ENCODE measurements at regions not wholly inside any gene's neighbourhood (a gene's known extent, or its start where the extent isn't known, plus 50 kb on each side); places are given as distances from the start of the nearest gene placed in this dataset.

DNA sequence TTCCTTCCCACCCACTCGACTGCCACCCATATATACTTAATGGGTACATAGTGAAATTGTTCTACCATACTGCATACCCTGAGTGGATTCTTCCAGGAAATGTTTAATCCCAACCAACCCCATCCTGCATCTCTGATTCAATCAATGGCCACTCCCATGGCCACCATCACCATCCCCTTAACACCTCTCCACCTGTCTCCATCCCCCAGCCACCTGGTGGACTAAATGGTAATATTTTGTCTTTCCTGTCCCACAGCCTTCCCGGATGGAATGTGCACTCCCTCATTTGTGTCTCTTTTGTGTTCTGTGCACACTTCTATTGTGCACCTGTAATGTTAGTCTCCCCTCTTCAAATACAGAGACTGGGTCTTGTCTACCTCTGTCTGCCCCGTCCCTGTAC is 259.9 kb downstream of the ALDH8A1 start:
- no peak for TF ChIP-seq EZH2 (IDR thresholded peaks at IDR 0.05; ENCODE audit: low read depth)
- no peak for TF ChIP-seq CTCF (conservative IDR thresholded peaks at IDR 0.05)
